HCT116 (cell line): ENCODE measurements at regions not wholly inside any gene's neighbourhood (a gene's known extent, or its start where the extent isn't known, plus 50 kb on each side); places are given as distances from the start of the nearest gene placed in this dataset.

Experiments used
- ATAC-seq: fragments of 200-7000 bp; cut with Tn5 transposase; 2 replicates; pipeline ENCODE4 v1.9.1; 2020; ENCODE audit warnings: mild to moderate bottlenecking, moderate library complexity
- BruUV-seq: library from RNA; stranded (reverse); fragments of 400-500 nt; replicated peaks from 2 replicates; lab custom pipeline; 2021; lab: Mats Ljungman, UMichigan
- CTCF ChIA-PET: fragments of 300-600 bp; sonication (Branson Sonifier 250); formaldehyde crosslinking; loops from one replicate; lab custom pipeline; 2021; ENCODE audit warnings: antibody characterized with exemption; lab: Charles Lee
- POLR2A ChIA-PET: fragments of 300-600, 350-600 bp; sonication (Branson Sonifier 250); formaldehyde crosslinking; loops from one replicate; lab custom pipeline; 2021; ENCODE audit warnings: antibody characterized with exemption; lab: Charles Lee
- RAD21 ChIA-PET, 2 experiments: fragments of 300-600 bp; sonication (Branson Sonifier 250); formaldehyde crosslinking; loops; one replicate each; lab custom pipeline; 2023; ENCODE audit warnings: low total read pairs in 2 of 2; ENCODE audit not compliant: uncharacterized antibody in 2 of 2, unreplicated experiment in 2 of 2, low non-redundant PET in 1 of 2; lab: Charles Lee
- DNase-seq: peaks from one replicate; pipeline ENCODE4 v3.0.0-alpha.2; 2010; ENCODE audit warnings: low read depth, low spot score
- H2AFZ ChIP-seq: fragments of 200-600 bp; shearing (Covaris generic), sonication (generic); 2 replicates; pipeline ENCODE4 v1.6.1; 2017; ENCODE audit warnings: low read depth, mixed run types, mixed read lengths, antibody characterized with exemption, low read length; ENCODE audit not compliant: poor library complexity, severe bottlenecking
- H3K27ac ChIP-seq: 2 replicates; pipeline ENCODE4 v1.5.1; 2012; ENCODE audit warnings: low read depth, low read length
- H3K27me3 ChIP-seq: fragments of 200-600 bp; sonication (generic); 2 replicates; pipeline ENCODE4 v1.6.1; 2016; ENCODE audit warnings: mixed run types, low read length, mixed read lengths; ENCODE audit not compliant: insufficient read depth
- H3K36me3 ChIP-seq, 2 experiments: fragments of 200-500 bp in 1 of 2; fragments of 200-600 bp in 1 of 2; sonication (Bioruptor generic) in 1 of 2; sonication (generic) in 1 of 2; 2 replicates each; pipeline versions ENCODE4 v1.5.1 to v1.6.1; 2014 to 2016; ENCODE audit warnings: low read length in 2 of 2, inconsistent platforms in 1 of 2, mixed read lengths in 1 of 2, mixed run types in 1 of 2; ENCODE audit not compliant: insufficient read depth in 2 of 2, control insufficient read depth in 1 of 2
- H3K4me1 ChIP-seq, 2 experiments: fragments of 200-600 bp in 1 of 2; sonication (generic) in 1 of 2; 2 replicates each; pipeline versions ENCODE4 v1.5.1 to v1.6.1; 2012 to 2017; ENCODE audit warnings: low read length in 2 of 2, inconsistent platforms in 1 of 2, mild to moderate bottlenecking in 1 of 2, mixed read lengths in 1 of 2, mixed run types in 1 of 2, moderate library complexity in 1 of 2; ENCODE audit not compliant: insufficient read depth in 2 of 2, control insufficient read depth in 1 of 2
- H3K4me2 ChIP-seq: fragments of 200-600 bp; sonication (generic); 2 replicates; pipeline ENCODE4 v1.6.1; 2017; ENCODE audit warnings: mixed run types, low read length, mixed read lengths
- H3K4me3 ChIP-seq, 2 experiments: fragments of 200-600 bp in 1 of 2; sonication (generic) in 1 of 2; replicated peaks in 1 of 2; 2 replicates each; pipeline ENCODE4 v1.5.1; 2011 to 2016; ENCODE audit warnings: low read length in 2 of 2, control low read depth in 1 of 2, low read depth in 1 of 2, mild to moderate bottlenecking in 1 of 2, mixed read lengths in 1 of 2, mixed run types in 1 of 2
- H3K79me2 ChIP-seq: fragments of 200-600 bp; sonication (generic); 2 replicates; pipeline ENCODE4 v1.6.1; 2017; ENCODE audit warnings: mild to moderate bottlenecking, mixed run types, low read length, moderate library complexity, mixed read lengths; ENCODE audit not compliant: insufficient read depth
- H3K9ac ChIP-seq: fragments of 200-600 bp; sonication (generic); 2 replicates; pipeline ENCODE4 v1.6.1; 2016; ENCODE audit warnings: low read length, mixed read lengths
- H3K9me2 ChIP-seq: fragments of 200-600 bp; sonication (generic), shearing (Covaris generic); 2 replicates; pipeline ENCODE4 v1.6.1; 2017; ENCODE audit warnings: mixed run types, mild to moderate bottlenecking, moderate library complexity; ENCODE audit not compliant: insufficient read depth
- H3K9me3 ChIP-seq, 2 experiments: fragments of 200-500 bp in 1 of 2; fragments of 200-600 bp in 1 of 2; sonication (Bioruptor generic) in 1 of 2; sonication (generic) in 1 of 2; 2 replicates each; pipeline ENCODE4 v1.6.1; 2014 to 2017; ENCODE audit warnings: low read length in 2 of 2, mixed read lengths in 2 of 2, inconsistent platforms in 1 of 2, low read depth in 1 of 2, mild to moderate bottlenecking in 1 of 2, mixed run types in 1 of 2, moderate library complexity in 1 of 2; ENCODE audit not compliant: control insufficient read depth in 1 of 2, insufficient read depth in 1 of 2
- H4K20me1 ChIP-seq: fragments of 200-600 bp; sonication (generic), shearing (Covaris generic); 2 replicates; pipeline ENCODE4 v1.6.1; 2017; ENCODE audit warnings: mixed run types, mild to moderate bottlenecking, moderate library complexity; ENCODE audit not compliant: insufficient read depth
- ATF3 ChIP-seq: IDR thresholded peaks from 2 replicates; pipeline ENCODE4 v1.6.1; 2012
- CBX3 ChIP-seq: IDR thresholded peaks from 2 replicates; pipeline ENCODE4 v1.6.1; 2012; ENCODE audit warnings: low read depth
- CEBPB ChIP-seq: IDR thresholded peaks from 2 replicates; pipeline ENCODE4 v1.6.1; 2012; ENCODE audit warnings: low read depth
- CTCF ChIP-seq, 3 experiments: fragments of 200-600 bp in 1 of 3; sonication (generic) in 1 of 3; IDR thresholded peaks in 2 of 3; conservative IDR thresholded peaks in 1 of 3; 2 replicates each; pipeline ENCODE4 v1.5.1; 2012 to 2017; ENCODE audit warnings: low read depth in 2 of 3, low read length in 2 of 3, antibody characterized with exemption in 1 of 3, borderline replicate concordance in 1 of 3, control low read depth in 1 of 3, mild to moderate bottlenecking in 1 of 3, mixed read lengths in 1 of 3, mixed run types in 1 of 3, moderate library complexity in 1 of 3; ENCODE audit not compliant: insufficient read depth in 1 of 3
- EGR1 ChIP-seq: IDR thresholded peaks from 2 replicates; pipeline ENCODE4 v1.6.1; 2012; ENCODE audit warnings: low read depth
- ELF1 ChIP-seq: IDR thresholded peaks from 2 replicates; pipeline ENCODE4 v1.6.1; 2012; ENCODE audit warnings: low read depth, borderline replicate concordance
- EZH2 ChIP-seq: fragments of 200-600 bp; sonication (generic); IDR thresholded peaks from 2 replicates; pipeline ENCODE4 v1.6.1; 2017; ENCODE audit warnings: antibody characterized with exemption, mixed run types
- EZH2phosphoT487 ChIP-seq: fragments of 200-600 bp; IDR thresholded peaks from 2 replicates; pipeline ENCODE4 v1.6.1; 2018; ENCODE audit warnings: antibody characterized with exemption, borderline replicate concordance
- FOSL1 ChIP-seq: IDR thresholded peaks from 2 replicates; pipeline ENCODE4 v1.6.1; 2012; ENCODE audit warnings: low read depth
- JUND ChIP-seq: IDR thresholded peaks from 2 replicates; pipeline ENCODE4 v1.6.1; 2012
- POLR2AphosphoS5 ChIP-seq: IDR thresholded peaks from 2 replicates; pipeline ENCODE4 v1.6.1; 2011; ENCODE audit warnings: mild to moderate bottlenecking, low read depth, low read length, moderate library complexity
- REST ChIP-seq: IDR thresholded peaks from 2 replicates; pipeline ENCODE4 v1.6.1; 2012; ENCODE audit warnings: low read depth
- SIN3A ChIP-seq: IDR thresholded peaks from 2 replicates; pipeline ENCODE4 v1.6.1; 2012; ENCODE audit warnings: low read depth
- SP1 ChIP-seq: IDR thresholded peaks from 2 replicates; pipeline ENCODE4 v1.6.1; 2012; ENCODE audit warnings: low read depth
- SRF ChIP-seq: IDR thresholded peaks from 2 replicates; pipeline ENCODE4 v1.6.1; 2012; ENCODE audit warnings: low read depth
- ZBTB33 ChIP-seq: IDR thresholded peaks from 2 replicates; pipeline ENCODE4 v1.6.1; 2011; ENCODE audit warnings: mild to moderate bottlenecking, low read length, moderate library complexity; ENCODE audit not compliant: insufficient replicate concordance; ENCODE audit errors: extremely low read depth
- ZFX ChIP-seq: fragments of 450-650 bp; IDR thresholded peaks from 2 replicates; pipeline ENCODE4 v1.6.1; 2017
- ZNF274 ChIP-seq: fragments of 200-500 bp; sonication (Bioruptor generic); IDR thresholded peaks from 2 replicates; pipeline ENCODE4 v1.6.1; 2014; ENCODE audit warnings: mild to moderate bottlenecking, low read depth, low read length, inconsistent platforms
- intact Hi-C: fragments of 100-400 bp; cut with micrococcal nuclease; formaldehyde crosslinking; loops from 2 replicates; pipeline ENCODE4 v1.10.0; 2022

GRCh38 chr20:17128206-17128605 lies 98.6 kb upstream of the PCSK2 start:
- Histone ChIP-seq H3K9me3 (no peaks in the 10 kb centered on the region), H3K27me3 (peaks cover 8% of the 10 kb centered on the region; the same call in 1 of the 2 replicates), H3K79me2 (no peaks in the 10 kb centered on the region), H2AFZ (no peak overlapping the region), H3K27ac (no peak overlapping the region), H3K4me1 (no peaks in the 10 kb centered on the region), H3K9me2 (no peaks in the 10 kb centered on the region), H3K4me3 (no peak overlapping the region), H3K9ac (no peak overlapping the region), H4K20me1 (no peaks in the 10 kb centered on the region), H3K36me3 (no peaks in the 10 kb centered on the region), H3K4me2 (no peak overlapping the region)
- BruUV-seq: no TSS peak
- CTCF ChIA-PET: no interaction called here
- TF ChIP-seq JUND (no peak), ZNF274 (no peak), EZH2 (no peak), SRF (no peak), CTCF (IDR thresholded peaks at IDR 0.05 in 2 of 3, conservative IDR thresholded peaks at IDR 0.05 in 1 of 3; ENCODE audit: borderline replicate concordance in 1 of 3, insufficient read depth in 1 of 3, low read depth in 2 of 3, low read length in 2 of 3) (no peak), SIN3A (no peak), ATF3 (no peak), FOSL1 (no peak), POLR2AphosphoS5 (no peak), REST (no peak), ZFX (no peak), CBX3 (no peak), ELF1 (no peak), CEBPB (no peak), EZH2phosphoT487 (no peak), SP1 (no peak), ZBTB33 (no peak), EGR1 (no peak)
- intact Hi-C loops: no loop called here
- DNase-seq: no peak
- POLR2A ChIA-PET: no interaction called here
- RAD21 ChIA-PET: no interaction called here
- no peak for ATAC-seq
